Neural progenitor cell (in vitro differentiated cells): ENCODE measurements at regions not wholly inside any gene's neighbourhood (a gene's known extent, or its start where the extent isn't known, plus 50 kb on each side); places are given as distances from the start of the nearest gene placed in this dataset.

Experiments used
- DNase-seq: peaks from one replicate; pipeline ENCODE4 v3.0.0-alpha.2; 2016; ENCODE audit warnings: low spot score
- H2AFZ ChIP-seq: fragments of 200-600 bp; sonication (generic); replicated peaks from 2 replicates; pipeline ENCODE4 v1.6.1; 2016; ENCODE audit warnings: antibody characterized with exemption
- H3F3A ChIP-seq: fragments of 200-600 bp; sonication (generic); 2 replicates; pipeline ENCODE4 v1.6.1; 2016; ENCODE audit warnings: antibody characterized with exemption, low read depth
- H3K27ac ChIP-seq: fragments of 200-600 bp; sonication (generic); 2 replicates; pipeline ENCODE4 v1.5.1; 2016; ENCODE audit warnings: mild to moderate bottlenecking
- H3K27me3 ChIP-seq: fragments of 200-600 bp; sonication (generic); 2 replicates; pipeline ENCODE4 v1.6.1; 2016; ENCODE audit warnings: mild to moderate bottlenecking, moderate library complexity
- H3K36me3 ChIP-seq: fragments of 200-600 bp; sonication (generic); 2 replicates; pipeline ENCODE4 v1.5.1; 2016
- H3K4me1 ChIP-seq: fragments of 200-600 bp; sonication (generic); 2 replicates; pipeline ENCODE4 v1.6.1; 2016; ENCODE audit warnings: mixed run types
- H3K4me2 ChIP-seq: fragments of 200-600 bp; sonication (generic); 2 replicates; pipeline ENCODE4 v1.6.1; 2016
- H3K4me3 ChIP-seq: fragments of 200-600 bp; sonication (generic); 2 replicates; pipeline ENCODE4 v1.5.1; 2016
- H3K79me2 ChIP-seq: fragments of 200-600 bp; sonication (generic); 2 replicates; pipeline ENCODE4 v1.6.1; 2016; ENCODE audit warnings: low read depth
- H3K9ac ChIP-seq: fragments of 200-600 bp; sonication (generic); 2 replicates; pipeline ENCODE4 v1.6.1; 2016
- H3K9me3 ChIP-seq: fragments of 200-600 bp; sonication (generic); 2 replicates; pipeline ENCODE4 v1.5.1; 2016; ENCODE audit warnings: low read depth
- H4K20me1 ChIP-seq: fragments of 200-600 bp; sonication (generic); 2 replicates; pipeline ENCODE4 v1.6.1; 2016; ENCODE audit warnings: low read depth
- H3K27ac Mint-ChIP-seq: 3 replicates; pipeline ENCODE4 v1.8.0; 2021; ENCODE audit warnings: mixed read lengths
- H3K27me3 Mint-ChIP-seq: 2 replicates; pipeline ENCODE4 v1.8.0; 2022; ENCODE audit warnings: low read depth, mild to moderate bottlenecking, inconsistent platforms, moderate library complexity, mixed read lengths; ENCODE audit not compliant: insufficient read depth
- H3K36me3 Mint-ChIP-seq: 3 replicates; pipeline ENCODE4 v1.8.0; 2021; ENCODE audit warnings: mixed read lengths
- H3K4me1 Mint-ChIP-seq: 3 replicates; pipeline ENCODE4 v1.8.0; 2021; ENCODE audit warnings: mixed read lengths
- H3K4me3 Mint-ChIP-seq: 3 replicates; pipeline ENCODE4 v1.8.0; 2021; ENCODE audit warnings: mild to moderate bottlenecking, moderate library complexity, mixed read lengths
- H3K9me3 Mint-ChIP-seq: 3 replicates; pipeline ENCODE4 v1.8.0; 2020; ENCODE audit warnings: mixed read lengths
- EZH2 ChIP-seq: fragments of 200-600 bp; sonication (generic); IDR thresholded peaks from 2 replicates; pipeline ENCODE4 v1.6.1; 2017; ENCODE audit warnings: antibody characterized with exemption, mild to moderate bottlenecking, moderate library complexity
- EZH2phosphoT487 ChIP-seq: fragments of 200-600 bp; sonication (generic); IDR thresholded peaks from 2 replicates; pipeline ENCODE4 v1.6.1; 2017; ENCODE audit warnings: antibody characterized with exemption
- TF ChIP-seq, protein P1 (sequence below): fragments of 200-600 bp; sonication (generic); IDR thresholded peaks from 2 replicates; pipeline ENCODE4 v1.5.1; 2017; ENCODE audit warnings: antibody characterized with exemption, mild to moderate bottlenecking

GRCh38 chr10:91022924-91023699 lies 102.2 kb upstream of the ANKRD1 start:
- peaks cover 5% of the 10 kb centered on the region for H3K27me3 Mint-ChIP-seq
- Histone ChIP-seq H3K4me1 (no peaks in the 10 kb centered on the region), H3K27ac (no peak overlapping the region), H3F3A (no peaks in the 10 kb centered on the region), H3K4me2 (no peak overlapping the region), H3K4me3 (no peak overlapping the region), H3K9ac (no peak overlapping the region), H3K27me3 (no peaks in the 10 kb centered on the region), H4K20me1 (no peaks in the 10 kb centered on the region), H3K9me3 (no peaks in the 10 kb centered on the region), H3K79me2 (no peaks in the 10 kb centered on the region), H3K36me3 (no peaks in the 10 kb centered on the region), H2AFZ (no peak overlapping the region)
- no peak for DNase-seq
- H3K27ac Mint-ChIP-seq = no peak overlapping the region
- TF ChIP-seq, protein P1, sequence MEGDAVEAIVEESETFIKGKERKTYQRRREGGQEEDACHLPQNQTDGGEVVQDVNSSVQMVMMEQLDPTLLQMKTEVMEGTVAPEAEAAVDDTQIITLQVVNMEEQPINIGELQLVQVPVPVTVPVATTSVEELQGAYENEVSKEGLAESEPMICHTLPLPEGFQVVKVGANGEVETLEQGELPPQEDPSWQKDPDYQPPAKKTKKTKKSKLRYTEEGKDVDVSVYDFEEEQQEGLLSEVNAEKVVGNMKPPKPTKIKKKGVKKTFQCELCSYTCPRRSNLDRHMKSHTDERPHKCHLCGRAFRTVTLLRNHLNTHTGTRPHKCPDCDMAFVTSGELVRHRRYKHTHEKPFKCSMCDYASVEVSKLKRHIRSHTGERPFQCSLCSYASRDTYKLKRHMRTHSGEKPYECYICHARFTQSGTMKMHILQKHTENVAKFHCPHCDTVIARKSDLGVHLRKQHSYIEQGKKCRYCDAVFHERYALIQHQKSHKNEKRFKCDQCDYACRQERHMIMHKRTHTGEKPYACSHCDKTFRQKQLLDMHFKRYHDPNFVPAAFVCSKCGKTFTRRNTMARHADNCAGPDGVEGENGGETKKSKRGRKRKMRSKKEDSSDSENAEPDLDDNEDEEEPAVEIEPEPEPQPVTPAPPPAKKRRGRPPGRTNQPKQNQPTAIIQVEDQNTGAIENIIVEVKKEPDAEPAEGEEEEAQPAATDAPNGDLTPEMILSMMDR = no peak
- TF ChIP-seq EZH2 (no peak), EZH2phosphoT487 (no peak)
- peaks cover 3% of the 10 kb centered on the region for H3K36me3 Mint-ChIP-seq
- H3K4me1 Mint-ChIP-seq = peaks cover 18% of the 10 kb centered on the region
- peaks cover 6% of the 10 kb centered on the region for H3K9me3 Mint-ChIP-seq
- H3K4me3 Mint-ChIP-seq = no peak overlapping the region

DNA sequence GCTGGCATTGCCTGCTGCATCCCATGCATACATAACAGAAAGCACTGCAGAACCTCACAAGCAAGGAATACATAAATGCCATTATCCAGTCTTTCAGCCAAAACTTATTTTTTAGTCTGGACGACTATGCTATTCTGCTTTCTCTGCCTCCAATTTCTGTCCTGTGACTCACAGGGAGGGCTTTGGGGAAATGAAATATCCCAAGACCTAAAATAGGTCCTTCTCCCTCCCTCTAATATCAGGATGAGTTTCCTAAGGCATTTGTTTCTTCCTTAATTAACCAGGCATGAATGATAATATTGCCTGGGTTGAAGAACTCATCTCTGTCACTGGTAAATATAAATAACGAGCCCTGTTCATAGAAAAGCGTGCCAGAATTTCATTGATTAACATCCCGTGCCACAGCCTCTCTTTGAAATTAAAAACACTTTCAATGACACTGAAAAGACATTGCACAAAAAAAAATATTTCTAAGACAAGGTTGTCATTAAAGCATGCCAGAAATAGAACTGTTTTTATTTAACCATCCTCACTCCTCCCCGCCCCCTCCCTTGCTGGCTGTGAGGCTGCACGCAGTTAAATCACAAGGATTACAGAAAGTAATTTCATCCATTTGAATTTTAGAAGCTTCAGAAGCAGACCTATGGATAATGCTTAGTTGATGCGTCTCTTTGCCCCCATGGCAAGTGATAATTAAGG lies 103.0 kb upstream of the ANKRD1 start:
- H3K79me2 ChIP-seq = no peaks in the 10 kb centered on the region
- no peaks in the 10 kb centered on the region for H3K9me3 ChIP-seq
- H3F3A ChIP-seq = no peaks in the 10 kb centered on the region
- no peaks in the 10 kb centered on the region for H3K36me3 ChIP-seq
- DNase-seq = no peak
- no peak overlapping the region for H3K27ac Mint-ChIP-seq
- H3K9ac ChIP-seq = no peak overlapping the region
- peaks cover 5% of the 10 kb centered on the region for H3K27me3 Mint-ChIP-seq
- no peaks in the 10 kb centered on the region for H4K20me1 ChIP-seq
- H3K9me3 Mint-ChIP-seq = peaks cover 6% of the 10 kb centered on the region
- H3K4me1 Mint-ChIP-seq = peaks cover 18% of the 10 kb centered on the region
- H3K27me3 ChIP-seq = no peaks in the 10 kb centered on the region
- no peak overlapping the region for H3K27ac ChIP-seq
- peaks cover 3% of the 10 kb centered on the region for H3K36me3 Mint-ChIP-seq
- no peak overlapping the region for H3K4me3 ChIP-seq
- H3K4me2 ChIP-seq = no peak overlapping the region
- TF ChIP-seq EZH2 = no peak
- TF ChIP-seq EZH2phosphoT487 = no peak
- TF ChIP-seq, protein P1 = no peak
- no peaks in the 10 kb centered on the region for H3K4me1 ChIP-seq
- H2AFZ ChIP-seq = no peak overlapping the region
- H3K4me3 Mint-ChIP-seq = no peak overlapping the region

DNA sequence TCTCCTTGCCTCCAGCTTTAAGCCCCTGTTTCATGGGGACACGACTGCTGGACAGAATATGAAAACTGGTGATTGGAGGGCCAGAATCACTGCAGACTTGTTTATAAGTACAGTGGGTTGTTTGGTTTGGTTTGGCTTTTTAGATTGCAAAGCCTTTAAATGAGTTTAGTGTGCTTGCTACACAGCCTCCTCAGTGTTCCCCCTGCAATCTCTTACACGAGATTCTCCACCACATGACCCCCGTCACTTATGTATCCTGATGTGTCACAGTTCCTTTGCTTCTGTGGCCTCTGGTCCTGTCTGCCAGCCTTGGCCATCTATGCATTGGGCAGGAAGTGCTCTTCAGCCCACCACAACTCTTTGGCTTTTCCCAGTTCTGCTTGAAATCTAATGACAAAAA lies 103.7 kb upstream of the ANKRD1 start:
- Mint-ChIP-seq H3K27me3 (peaks cover 7% of the 10 kb centered on the region), H3K4me3 (no peak overlapping the region), H3K9me3 (peaks cover 6% of the 10 kb centered on the region), H3K4me1 (peaks cover 18% of the 10 kb centered on the region), H3K36me3 (peaks cover 3% of the 10 kb centered on the region), H3K27ac (no peak overlapping the region)
- Histone ChIP-seq H3K4me3 (no peak overlapping the region), H3K4me2 (no peak overlapping the region), H3K36me3 (no peaks in the 10 kb centered on the region), H3F3A (no peaks in the 10 kb centered on the region), H3K27ac (no peak overlapping the region), H3K9me3 (no peaks in the 10 kb centered on the region), H2AFZ (no peak overlapping the region), H3K27me3 (no peaks in the 10 kb centered on the region), H3K79me2 (no peaks in the 10 kb centered on the region), H4K20me1 (no peaks in the 10 kb centered on the region), H3K9ac (no peak overlapping the region), H3K4me1 (no peaks in the 10 kb centered on the region)
- TF ChIP-seq, protein P1 = no peak
- TF ChIP-seq EZH2phosphoT487 (no peak), EZH2 (no peak)
- no peak for DNase-seq
